Activated CD8-positive, alpha-beta T cell treated with anti-CD3 and anti-CD28 coated beads for 36 hours (primary cell): ENCODE measurements at regions not wholly inside any gene's neighbourhood (a gene's known extent, or its start where the extent isn't known, plus 50 kb on each side); places are given as distances from the start of the nearest gene placed in this dataset.

Experiments
- ATAC-seq: fragments of 200-7000 bp; cut with Tn5 transposase; one replicate; pipeline ENCODE4 v1.10.0; 2021; ENCODE audit warnings: mild to moderate bottlenecking, moderate library complexity
- CTCF ChIA-PET: fragments of 350-600 bp; sonication (Branson Sonifier 250); formaldehyde crosslinking; loops from one replicate; lab custom pipeline; 2021; ENCODE audit warnings: antibody characterized with exemption; lab: Charles Lee
- POLR2A ChIA-PET: fragments of 350-600 bp; sonication (Branson Sonifier 250); formaldehyde crosslinking; loops from one replicate; lab custom pipeline; 2021; ENCODE audit warnings: antibody characterized with exemption; lab: Charles Lee
- DNase-seq: peaks from one replicate; pipeline ENCODE4 v3.0.0-alpha.2; 2020
- H3K27ac Mint-ChIP-seq: one replicate; pipeline ENCODE4 v1.8.0; 2021; ENCODE audit warnings: mild to moderate bottlenecking, mixed read lengths
- H3K27me3 Mint-ChIP-seq: one replicate; pipeline ENCODE4 v1.8.0; 2021; ENCODE audit warnings: mixed read lengths
- H3K36me3 Mint-ChIP-seq: one replicate; pipeline ENCODE4 v1.8.0; 2021; ENCODE audit warnings: low read depth, mixed read lengths
- H3K4me1 Mint-ChIP-seq: one replicate; pipeline ENCODE4 v1.8.0; 2021; ENCODE audit warnings: low read depth, mixed read lengths
- H3K4me3 Mint-ChIP-seq: one replicate; pipeline ENCODE4 v1.8.0; 2021; ENCODE audit warnings: mild to moderate bottlenecking, moderate library complexity, mixed read lengths
- H3K9me3 Mint-ChIP-seq: one replicate; pipeline ENCODE4 v1.8.0; 2021; ENCODE audit warnings: mixed read lengths
- intact Hi-C: fragments of 100-400 bp; cut with micrococcal nuclease; formaldehyde crosslinking; loops from one replicate; pipeline ENCODE4 v1.10.0; 2022
- TF ChIP-seq, protein P1 (sequence below): fragments of 200-600 bp; IDR thresholded peaks from one replicate; pipeline ENCODE4 v1.8.0; 2022; ENCODE audit warnings: antibody characterized with exemption, mild to moderate bottlenecking

DNA sequence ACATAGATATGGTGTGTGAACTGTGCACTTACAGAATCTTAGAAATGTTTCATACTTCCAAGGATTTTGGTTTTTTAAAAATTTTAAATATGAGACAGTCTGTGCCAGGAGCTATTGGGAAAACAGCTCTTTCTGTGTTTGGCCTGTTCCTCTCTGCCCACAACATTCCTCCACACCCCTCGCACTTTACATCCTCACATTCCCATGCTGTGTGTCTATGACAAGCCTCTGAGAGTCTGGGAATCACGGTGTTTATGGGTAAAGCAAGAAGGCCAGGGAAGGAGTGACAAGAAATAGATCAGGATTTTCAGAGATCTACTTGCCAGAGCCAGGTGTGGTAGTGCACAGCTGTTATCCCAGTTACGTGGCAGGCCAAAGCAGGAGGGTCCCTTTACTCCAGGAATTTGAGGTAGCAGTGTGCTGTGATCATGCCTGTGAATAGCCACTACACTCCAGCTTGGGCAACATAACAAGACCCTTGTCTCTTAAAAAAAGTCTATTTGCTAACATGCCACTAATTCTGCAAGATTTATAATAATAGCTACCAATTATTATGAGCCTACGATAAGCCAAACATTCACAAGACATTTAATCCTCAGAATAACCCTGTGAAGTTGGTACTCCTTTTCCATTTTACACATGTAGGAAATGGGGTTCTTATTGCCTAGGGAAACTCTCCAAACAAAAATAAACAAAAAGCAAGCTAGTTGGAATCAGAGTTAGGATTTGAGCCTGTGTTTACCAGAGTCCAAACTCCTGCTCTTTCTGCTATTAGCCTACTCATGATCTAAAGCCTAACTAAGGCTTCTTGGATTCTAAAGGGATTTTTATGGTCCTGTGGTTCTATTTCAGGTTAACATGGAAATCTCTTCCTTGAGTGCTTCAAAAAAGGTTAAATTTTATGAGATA is 168.3 kb upstream of the SP8 start:
- DNase-seq, result no peak
- CTCF ChIA-PET, result no interaction called here
- H3K4me1 Mint-ChIP-seq, result no peaks in the 10 kb centered on the region
- intact Hi-C loops, result no loop called here
- POLR2A ChIA-PET, result no interaction called here
- no peaks in the 10 kb centered on the region for H3K9me3 Mint-ChIP-seq
- H3K4me3 Mint-ChIP-seq, result no peak overlapping the region
- no peaks in the 10 kb centered on the region for H3K27me3 Mint-ChIP-seq
- TF ChIP-seq, protein P1, sequence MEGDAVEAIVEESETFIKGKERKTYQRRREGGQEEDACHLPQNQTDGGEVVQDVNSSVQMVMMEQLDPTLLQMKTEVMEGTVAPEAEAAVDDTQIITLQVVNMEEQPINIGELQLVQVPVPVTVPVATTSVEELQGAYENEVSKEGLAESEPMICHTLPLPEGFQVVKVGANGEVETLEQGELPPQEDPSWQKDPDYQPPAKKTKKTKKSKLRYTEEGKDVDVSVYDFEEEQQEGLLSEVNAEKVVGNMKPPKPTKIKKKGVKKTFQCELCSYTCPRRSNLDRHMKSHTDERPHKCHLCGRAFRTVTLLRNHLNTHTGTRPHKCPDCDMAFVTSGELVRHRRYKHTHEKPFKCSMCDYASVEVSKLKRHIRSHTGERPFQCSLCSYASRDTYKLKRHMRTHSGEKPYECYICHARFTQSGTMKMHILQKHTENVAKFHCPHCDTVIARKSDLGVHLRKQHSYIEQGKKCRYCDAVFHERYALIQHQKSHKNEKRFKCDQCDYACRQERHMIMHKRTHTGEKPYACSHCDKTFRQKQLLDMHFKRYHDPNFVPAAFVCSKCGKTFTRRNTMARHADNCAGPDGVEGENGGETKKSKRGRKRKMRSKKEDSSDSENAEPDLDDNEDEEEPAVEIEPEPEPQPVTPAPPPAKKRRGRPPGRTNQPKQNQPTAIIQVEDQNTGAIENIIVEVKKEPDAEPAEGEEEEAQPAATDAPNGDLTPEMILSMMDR, result no peak
- H3K36me3 Mint-ChIP-seq, result no peaks in the 10 kb centered on the region
- no peak for ATAC-seq
- no peak overlapping the region for H3K27ac Mint-ChIP-seq

DNA sequence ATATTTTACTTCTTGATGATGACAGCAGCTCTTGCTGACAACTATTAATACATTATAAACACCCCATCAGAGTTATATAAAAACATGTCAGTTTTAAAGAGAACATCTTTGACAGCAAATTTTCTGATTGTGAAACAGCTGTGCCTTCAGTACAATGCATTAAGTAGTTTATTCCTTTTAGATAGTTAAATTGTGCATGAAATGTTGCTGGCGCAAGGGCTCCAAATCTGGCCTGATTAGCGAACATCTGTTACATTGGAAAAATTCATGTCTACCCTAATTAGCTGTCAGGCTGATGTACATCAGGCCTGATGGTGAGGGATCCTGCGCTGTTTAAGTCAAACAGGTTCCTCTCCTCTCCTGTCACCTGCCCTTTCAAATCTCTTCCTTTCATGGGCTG is 171.9 kb upstream of the SP8 start:
- ATAC-seq, result no peak
- TF ChIP-seq, protein P1, result no peak
- ChIA-PET CTCF (no interaction called here), POLR2A (interaction anchor here (0.6 kb wide), 1 partner anchor 285 kb away, joined by 3 read pairs; no protein-coding TSS in a partner anchor)
- no peak overlapping the region for H3K4me3 Mint-ChIP-seq
- H3K27ac Mint-ChIP-seq, result no peak overlapping the region
- no peaks in the 10 kb centered on the region for H3K36me3 Mint-ChIP-seq
- H3K4me1 Mint-ChIP-seq, result no peaks in the 10 kb centered on the region
- no peak for DNase-seq
- no peaks in the 10 kb centered on the region for H3K9me3 Mint-ChIP-seq
- H3K27me3 Mint-ChIP-seq, result peaks cover 1% of the 10 kb centered on the region
- intact Hi-C loops, result no loop called here

DNA sequence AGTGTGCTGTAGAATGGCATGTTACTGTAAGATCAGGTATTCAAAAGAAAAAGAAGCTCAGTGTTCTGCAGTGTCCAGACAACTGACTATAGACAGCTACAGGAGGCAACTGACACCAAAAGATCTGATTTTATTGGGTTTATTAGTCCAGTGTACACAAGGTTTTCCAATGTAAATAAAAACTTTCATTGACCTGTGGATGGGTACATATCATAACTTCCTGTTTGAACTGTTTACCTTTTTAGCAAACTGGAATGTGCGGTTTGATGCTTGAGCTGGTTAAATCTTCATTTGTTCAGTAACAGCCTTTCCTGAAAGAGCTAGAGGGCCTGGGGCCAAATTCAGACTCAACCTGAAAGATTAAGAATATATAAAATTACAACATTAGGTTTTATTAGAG is 172.6 kb upstream of the SP8 start:
- Mint-ChIP-seq H3K9me3 (no peaks in the 10 kb centered on the region), H3K27me3 (peaks cover 1% of the 10 kb centered on the region)
- CTCF ChIA-PET, result no interaction called here

GRCh38 chr7:20963556-20964280 is 177.0 kb upstream of the SP8 start:
- DNase-seq (no peak), ATAC-seq (no peak)
- Mint-ChIP-seq H3K27me3 (peaks cover 1% of the 10 kb centered on the region), H3K36me3 (no peaks in the 10 kb centered on the region), H3K27ac (no peak overlapping the region), H3K4me3 (no peak overlapping the region), H3K4me1 (no peaks in the 10 kb centered on the region), H3K9me3 (no peaks in the 10 kb centered on the region)
- ChIA-PET POLR2A (no interaction called here), CTCF (interaction anchor here (1.6 kb wide), 1 partner anchor 10 kb away, joined by 4 read pairs; no protein-coding TSS in a partner anchor)
- intact Hi-C loops, result no loop called here
- TF ChIP-seq, protein P1, result no peak

More for the DNA sequence above, 172.6 kb upstream of the SP8 start:
- TF ChIP-seq, protein P1, result no peak
- ATAC-seq (no peak), DNase-seq (no peak)
- Mint-ChIP-seq H3K4me1 (no peaks in the 10 kb centered on the region), H3K27ac (no peak overlapping the region), H3K36me3 (no peaks in the 10 kb centered on the region), H3K4me3 (no peak overlapping the region)
- intact Hi-C loops, result no loop called here
- POLR2A ChIA-PET, result interaction anchor here (0.6 kb wide), 1 partner anchor 285 kb away, joined by 3 read pairs; no protein-coding TSS in a partner anchor
